GM23248 (cell line): ENCODE measurements at regions not wholly inside any gene's neighbourhood (a gene's known extent, or its start where the extent isn't known, plus 50 kb on each side); places are given as distances from the start of the nearest gene placed in this dataset.

Source experiments
- DNase-seq: peaks from one replicate; pipeline ENCODE4 v3.0.0-alpha.2; 2015
- H2AFZ ChIP-seq: fragments of 200-600 bp; sonication (generic); 2 replicates; pipeline ENCODE4 v1.6.1; 2016; ENCODE audit warnings: antibody characterized with exemption
- H3F3A ChIP-seq: fragments of 200-600 bp; sonication (generic); 2 replicates; pipeline ENCODE4 v1.6.1; 2016; ENCODE audit warnings: mild to moderate bottlenecking, antibody characterized with exemption, mixed run types; ENCODE audit not compliant: insufficient read depth
- H3K27ac ChIP-seq: fragments of 200-600 bp; sonication (generic); 2 replicates; pipeline ENCODE4 v1.5.1; 2016; ENCODE audit warnings: mild to moderate bottlenecking
- H3K27me3 ChIP-seq: fragments of 200-600 bp; sonication (generic); replicated peaks from 2 replicates; pipeline ENCODE4 v1.6.1; 2016; ENCODE audit warnings: mild to moderate bottlenecking; ENCODE audit not compliant: insufficient read depth
- H3K36me3 ChIP-seq: fragments of 200-600 bp; sonication (generic); 2 replicates; pipeline ENCODE4 v1.6.1; 2016; ENCODE audit warnings: low read depth, mild to moderate bottlenecking
- H3K4me1 ChIP-seq: fragments of 200-600 bp; sonication (generic); 2 replicates; pipeline ENCODE4 v1.6.1; 2016; ENCODE audit warnings: mild to moderate bottlenecking; ENCODE audit not compliant: insufficient read depth
- H3K4me2 ChIP-seq: fragments of 200-600 bp; sonication (generic); one replicate; pipeline ENCODE4 v1.6.1; 2016; ENCODE audit warnings: mild to moderate bottlenecking; ENCODE audit not compliant: unreplicated experiment
- H3K4me3 ChIP-seq: fragments of 200-600 bp; sonication (generic); 2 replicates; pipeline ENCODE4 v1.5.1; 2016; ENCODE audit warnings: mild to moderate bottlenecking
- H3K79me2 ChIP-seq: fragments of 200-600 bp; sonication (generic); 2 replicates; pipeline ENCODE4 v1.6.1; 2016; ENCODE audit warnings: mild to moderate bottlenecking; ENCODE audit not compliant: insufficient read depth
- H3K9ac ChIP-seq: fragments of 200-600 bp; sonication (generic); 2 replicates; pipeline ENCODE4 v1.6.1; 2016; ENCODE audit warnings: mild to moderate bottlenecking
- H3K9me2 ChIP-seq: fragments of 200-600 bp; sonication (generic); 2 replicates; pipeline ENCODE4 v1.6.1; 2016; ENCODE audit warnings: mixed run types, mild to moderate bottlenecking, moderate library complexity; ENCODE audit not compliant: insufficient read depth
- H3K9me3 ChIP-seq: fragments of 200-600 bp; sonication (generic); one replicate; pipeline ENCODE4 v1.6.1; 2017; ENCODE audit warnings: low read depth
- H4K20me1 ChIP-seq: fragments of 200-600 bp; sonication (generic); 2 replicates; pipeline ENCODE4 v1.6.0; 2016; ENCODE audit not compliant: insufficient read depth
- EZH2 ChIP-seq: fragments of 200-600 bp; sonication (generic); IDR thresholded peaks from 2 replicates; pipeline ENCODE4 v1.6.1; 2018; ENCODE audit warnings: antibody characterized with exemption, mild to moderate bottlenecking; ENCODE audit not compliant: insufficient read depth, poor library complexity, severe bottlenecking
- EZH2phosphoT487 ChIP-seq: fragments of 200-600 bp; sonication (generic); IDR thresholded peaks from 2 replicates; pipeline ENCODE4 v1.6.1; 2018; ENCODE audit warnings: antibody characterized with exemption, moderate library complexity, mild to moderate bottlenecking, low read depth; ENCODE audit not compliant: insufficient read depth
- WGBS, 2 experiments: methylation state at CpG; one replicate each; pipeline ENCODE4 v1.1.6; 2015 to 2017; ENCODE audit warnings: low lambda C conversion rate in 2 of 2, low coverage in 1 of 2; ENCODE audit errors: missing lambda C conversion rate in 2 of 2; 5-methylcytosine and 5-hydroxymethylcytosine counted together
- in situ Hi-C: fragments of 300-500 bp; cut with MboI; formaldehyde crosslinking; loops from 2 replicates; pipeline ENCODE4 v1.15.0; 2020

- no peaks in the 10 kb centered on the region for H3K9me2 ChIP-seq
- no peak overlapping the region for H3K4me3 ChIP-seq
- TF ChIP-seq EZH2phosphoT487, result no peak
- TF ChIP-seq EZH2, result no peak
- H3K9ac ChIP-seq, result no peak overlapping the region
- H3K27me3 ChIP-seq, result no peaks in the 10 kb centered on the region
- no peak overlapping the region for H2AFZ ChIP-seq
- H4K20me1 ChIP-seq, result no peaks in the 10 kb centered on the region
- H3K9me3 ChIP-seq, result no peaks in the 10 kb centered on the region
- DNase-seq, result no peak
- WGBS, 2 experiments, result 5 to 10% methylated on average over 3 of the region's 3 CpGs
- in situ Hi-C loops, result no loop called here
- no peak overlapping the region for H3K27ac ChIP-seq
- H3K4me1 ChIP-seq, result no peaks in the 10 kb centered on the region
- H3K79me2 ChIP-seq, result no peaks in the 10 kb centered on the region
- no peaks in the 10 kb centered on the region; the same call in 1 of the 2 replicates for H3F3A ChIP-seq
- H3K4me2 ChIP-seq, result no peak overlapping the region
- no peaks in the 10 kb centered on the region for H3K36me3 ChIP-seq
Measured at GRCh38 chr21:34298534-34299167, 65.2 kb upstream of the KCNE2 start.

- Histone ChIP-seq H3K9ac (no peak overlapping the region), H3K9me2 (no peaks in the 10 kb centered on the region), H2AFZ (no peak overlapping the region), H3F3A (no peaks in the 10 kb centered on the region; the same call in 1 of the 2 replicates), H4K20me1 (no peaks in the 10 kb centered on the region), H3K9me3 (no peaks in the 10 kb centered on the region), H3K36me3 (no peaks in the 10 kb centered on the region), H3K79me2 (no peaks in the 10 kb centered on the region), H3K4me2 (no peak overlapping the region), H3K4me1 (no peaks in the 10 kb centered on the region), H3K27ac (no peak overlapping the region), H3K27me3 (no peaks in the 10 kb centered on the region), H3K4me3 (no peak overlapping the region)
- in situ Hi-C loops, result no loop called here
- no peak for DNase-seq
- whole genome bisulfite sequencing, 2 experiments, result 4 to 7% methylated on average over 2 of the region's 2 CpGs
- no peak for TF ChIP-seq EZH2phosphoT487
- TF ChIP-seq EZH2, result no peak
Measured at GRCh38 chr21:34299168-34299539, 64.7 kb upstream of the KCNE2 start.

GRCh38 chr21:34302521-34302920 is 61.3 kb upstream of the KCNE2 start:
- Histone ChIP-seq H3K4me2 (no peak overlapping the region), H3K9ac (no peak overlapping the region), H3K4me3 (no peak overlapping the region), H3K4me1 (peaks cover 9% of the 10 kb centered on the region; the same call in 1 of the 2 replicates), H3F3A (no peaks in the 10 kb centered on the region; the same call in 1 of the 2 replicates), H3K27me3 (no peaks in the 10 kb centered on the region), H3K36me3 (no peaks in the 10 kb centered on the region), H3K79me2 (no peaks in the 10 kb centered on the region), H4K20me1 (no peaks in the 10 kb centered on the region), H3K9me3 (no peaks in the 10 kb centered on the region), H3K27ac (no peak overlapping the region), H2AFZ (no peak overlapping the region), H3K9me2 (no peaks in the 10 kb centered on the region)
- 12 to 14% methylated on average over 6 of the region's 6 CpGs for WGBS, 2 experiments
- DNase-seq, result peak; percentile 45
- in situ Hi-C loops, result no loop called here
- TF ChIP-seq EZH2phosphoT487 (no peak), EZH2 (no peak)

GRCh38 chr21:34305605-34306604 is 57.9 kb upstream of the KCNE2 start:
- peak; percentile 38 for DNase-seq
- H3K4me2 ChIP-seq, result no peak overlapping the region
- no peak overlapping the region for H3K27ac ChIP-seq

More at GRCh38 chr21:34305605-34306604, 57.9 kb upstream of the KCNE2 start:
- Histone ChIP-seq H3K79me2 (no peaks in the 10 kb centered on the region), H3K9me2 (no peaks in the 10 kb centered on the region), H4K20me1 (no peaks in the 10 kb centered on the region), H3F3A (no peaks in the 10 kb centered on the region; the same call in 1 of the 2 replicates), H3K4me1 (peaks cover 9% of the 10 kb centered on the region; the same call in 1 of the 2 replicates), H3K9ac (no peak overlapping the region), H3K4me3 (no peak overlapping the region), H3K9me3 (no peaks in the 10 kb centered on the region), H3K27me3 (no peaks in the 10 kb centered on the region), H2AFZ (no peak overlapping the region), H3K36me3 (no peaks in the 10 kb centered on the region)
- 4 to 6% methylated on average over 14 of the region's 14 CpGs for WGBS, 2 experiments
- in situ Hi-C loops, result no loop called here
- TF ChIP-seq EZH2, result no peak
- no peak for TF ChIP-seq EZH2phosphoT487
